Osteoblast (primary cell): ENCODE measurements at regions not wholly inside any gene's neighbourhood (a gene's known extent, or its start where the extent isn't known, plus 50 kb on each side); places are given as distances from the start of the nearest gene placed in this dataset.

ENCODE experiments used
- DNase-seq: peaks from one replicate; pipeline ENCODE4 v3.0.0; 2011; ENCODE audit warnings: low spot score, mixed read lengths; ENCODE audit not compliant: insufficient read length; ENCODE audit errors: missing footprints
- H2AFZ ChIP-seq: 2 replicates; pipeline ENCODE4 v1.6.0; 2011; ENCODE audit warnings: mild to moderate bottlenecking, low read length
- H3K27ac ChIP-seq: 2 replicates; pipeline ENCODE4 v1.5.1; 2011; ENCODE audit warnings: mild to moderate bottlenecking, low read depth, low read length, moderate library complexity
- H3K27me3 ChIP-seq: 2 replicates; pipeline ENCODE4 v1.6.0; 2012; ENCODE audit warnings: mild to moderate bottlenecking, control low read depth, inconsistent platforms, low read length, moderate library complexity; ENCODE audit not compliant: insufficient read depth
- H3K36me3 ChIP-seq: 2 replicates; pipeline ENCODE4 v1.5.1; 2011; ENCODE audit warnings: mild to moderate bottlenecking, low read length, control low read depth, moderate library complexity; ENCODE audit not compliant: insufficient read depth
- H3K4me1 ChIP-seq: 2 replicates; pipeline ENCODE4 v1.5.1; 2011; ENCODE audit warnings: mild to moderate bottlenecking, low read length, control low read depth, moderate library complexity; ENCODE audit not compliant: insufficient read depth
- H3K4me2 ChIP-seq: 2 replicates; pipeline ENCODE4 v1.6.0; 2011; ENCODE audit warnings: mild to moderate bottlenecking, low read length; ENCODE audit not compliant: insufficient read depth
- H3K4me3 ChIP-seq: fragments of 200-600 bp; sonication (generic); 3 replicates; pipeline ENCODE4 v1.5.1; 2012; ENCODE audit warnings: mild to moderate bottlenecking, low read length, inconsistent platforms; ENCODE audit not compliant: insufficient read depth
- H3K79me2 ChIP-seq: 2 replicates; pipeline ENCODE4 v1.6.0; 2012; ENCODE audit warnings: mild to moderate bottlenecking, low read length, control low read depth, inconsistent platforms; ENCODE audit not compliant: insufficient read depth
- H3K9me3 ChIP-seq: 2 replicates; pipeline ENCODE4 v1.5.1; 2011; ENCODE audit warnings: low read depth, low read length, control low read depth
- H4K20me1 ChIP-seq: 2 replicates; pipeline ENCODE4 v1.6.0; 2012; ENCODE audit warnings: mild to moderate bottlenecking, low read length, control low read depth; ENCODE audit not compliant: insufficient read depth
- TF ChIP-seq, protein P1 (sequence below): IDR thresholded peaks from 2 replicates; pipeline ENCODE4 v1.5.1; 2011; ENCODE audit warnings: mild to moderate bottlenecking, low read depth, low read length, moderate library complexity; ENCODE audit errors: extremely low read depth

DNA sequence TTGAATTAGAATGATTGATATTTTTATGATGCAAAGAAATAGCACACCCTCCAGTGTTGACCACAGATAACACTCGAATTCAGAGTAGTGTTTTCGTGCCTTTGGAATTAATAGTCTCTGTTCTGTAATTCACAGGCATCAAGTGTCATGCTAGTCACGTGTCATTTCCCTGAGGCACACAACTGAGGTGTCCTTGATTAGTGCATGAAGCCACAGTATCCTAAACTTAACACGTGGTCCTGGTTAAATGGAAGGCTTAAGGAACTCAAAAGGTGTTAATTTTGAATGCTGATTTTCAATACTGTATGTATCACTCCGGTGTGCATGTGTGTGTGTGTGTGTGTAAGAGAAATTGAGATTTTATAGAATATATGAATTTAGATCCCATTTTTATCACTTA is 625.6 kb downstream of the TMEM114 start:
- no peak for DNase-seq
- no peaks in the 10 kb centered on the region for H3K4me1 ChIP-seq

DNA sequence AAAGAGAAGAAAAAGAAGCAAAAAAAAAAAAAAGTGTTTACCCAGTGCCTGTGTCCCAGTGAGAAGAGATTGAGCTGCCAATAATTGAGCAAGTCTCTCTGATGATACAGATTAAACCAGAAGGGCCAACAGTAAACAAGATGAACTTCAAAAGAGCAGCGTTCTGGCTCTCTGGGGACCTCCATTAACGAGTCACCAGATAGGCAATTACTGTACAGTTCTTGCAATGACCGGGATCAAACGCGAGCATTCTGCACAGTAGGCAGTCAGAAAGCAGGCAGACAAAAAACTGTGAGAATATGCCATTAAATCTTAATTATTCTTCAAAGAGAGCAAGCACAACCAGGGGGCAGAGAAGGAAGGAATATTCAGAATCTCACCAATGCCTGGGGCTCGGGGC is 626.1 kb downstream of the TMEM114 start:
- no peak overlapping the region for H3K27ac ChIP-seq
- TF ChIP-seq, protein P1, sequence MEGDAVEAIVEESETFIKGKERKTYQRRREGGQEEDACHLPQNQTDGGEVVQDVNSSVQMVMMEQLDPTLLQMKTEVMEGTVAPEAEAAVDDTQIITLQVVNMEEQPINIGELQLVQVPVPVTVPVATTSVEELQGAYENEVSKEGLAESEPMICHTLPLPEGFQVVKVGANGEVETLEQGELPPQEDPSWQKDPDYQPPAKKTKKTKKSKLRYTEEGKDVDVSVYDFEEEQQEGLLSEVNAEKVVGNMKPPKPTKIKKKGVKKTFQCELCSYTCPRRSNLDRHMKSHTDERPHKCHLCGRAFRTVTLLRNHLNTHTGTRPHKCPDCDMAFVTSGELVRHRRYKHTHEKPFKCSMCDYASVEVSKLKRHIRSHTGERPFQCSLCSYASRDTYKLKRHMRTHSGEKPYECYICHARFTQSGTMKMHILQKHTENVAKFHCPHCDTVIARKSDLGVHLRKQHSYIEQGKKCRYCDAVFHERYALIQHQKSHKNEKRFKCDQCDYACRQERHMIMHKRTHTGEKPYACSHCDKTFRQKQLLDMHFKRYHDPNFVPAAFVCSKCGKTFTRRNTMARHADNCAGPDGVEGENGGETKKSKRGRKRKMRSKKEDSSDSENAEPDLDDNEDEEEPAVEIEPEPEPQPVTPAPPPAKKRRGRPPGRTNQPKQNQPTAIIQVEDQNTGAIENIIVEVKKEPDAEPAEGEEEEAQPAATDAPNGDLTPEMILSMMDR: no peak

More for the DNA sequence above, 625.6 kb downstream of the TMEM114 start:
- Histone ChIP-seq H3K4me2 (no peak overlapping the region), H3K4me3 (no peak overlapping the region), H3K79me2 (no peaks in the 10 kb centered on the region), H3K27ac (no peak overlapping the region), H3K36me3 (no peaks in the 10 kb centered on the region), H4K20me1 (no peaks in the 10 kb centered on the region), H2AFZ (no peak overlapping the region), H3K9me3 (peaks cover 2% of the 10 kb centered on the region), H3K27me3 (no peaks in the 10 kb centered on the region)
- TF ChIP-seq, protein P1: no peak

DNA sequence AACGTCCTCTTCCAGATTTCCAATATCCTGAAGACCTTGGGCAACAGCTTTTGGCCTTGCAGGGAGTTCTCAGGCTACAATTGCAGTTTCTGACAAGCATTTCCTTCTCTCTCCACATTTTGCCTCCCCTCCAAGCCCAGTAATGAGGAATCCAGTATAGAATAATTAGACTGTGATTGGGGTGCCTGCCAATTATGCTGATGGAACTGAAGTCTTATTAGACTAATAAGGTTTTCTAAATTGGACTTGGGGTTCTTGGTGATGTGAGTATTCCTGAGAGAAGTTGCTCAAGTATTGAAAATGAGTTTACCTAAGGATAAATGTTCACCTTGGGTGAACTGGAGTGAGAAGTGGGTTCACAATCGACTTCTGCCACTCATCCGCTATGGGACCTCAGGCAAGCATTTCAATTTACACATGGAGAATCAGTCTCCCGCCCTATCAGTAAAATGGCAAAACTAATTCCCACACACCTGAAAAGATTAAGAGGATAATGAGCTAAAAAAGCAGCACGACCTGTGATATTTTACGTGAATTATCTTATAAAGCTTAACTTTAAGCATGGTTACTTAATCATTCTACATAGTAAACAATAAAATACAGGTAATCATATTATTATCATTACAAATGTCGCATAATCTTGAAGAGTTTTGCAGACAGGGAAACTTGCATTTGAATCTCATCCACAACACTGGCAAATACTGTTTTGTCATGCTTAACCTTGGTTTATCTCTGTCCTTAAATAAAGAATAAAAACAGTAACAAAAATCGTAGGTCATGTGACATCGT is 628.0 kb downstream of the TMEM114 start:
- Histone ChIP-seq H3K4me1 (no peaks in the 10 kb centered on the region), H3K27ac (no peak overlapping the region), H2AFZ (no peak overlapping the region), H3K79me2 (no peaks in the 10 kb centered on the region), H3K4me2 (no peak overlapping the region), H3K9me3 (peaks cover 2% of the 10 kb centered on the region), H3K27me3 (no peaks in the 10 kb centered on the region), H3K36me3 (no peaks in the 10 kb centered on the region), H3K4me3 (no peak overlapping the region), H4K20me1 (no peaks in the 10 kb centered on the region)
- TF ChIP-seq, protein P1: no peak
- no peak for DNase-seq

More for the DNA sequence above, 626.1 kb downstream of the TMEM114 start:
- H3K4me3 ChIP-seq: no peak overlapping the region
- DNase-seq: no peak
- no peaks in the 10 kb centered on the region for H3K36me3 ChIP-seq
- H3K79me2 ChIP-seq: no peaks in the 10 kb centered on the region
- peaks cover 2% of the 10 kb centered on the region for H3K9me3 ChIP-seq
- no peaks in the 10 kb centered on the region for H3K4me1 ChIP-seq
- H3K27me3 ChIP-seq: no peaks in the 10 kb centered on the region
- H2AFZ ChIP-seq: no peak overlapping the region
- no peak overlapping the region for H3K4me2 ChIP-seq
- no peaks in the 10 kb centered on the region for H4K20me1 ChIP-seq

DNA sequence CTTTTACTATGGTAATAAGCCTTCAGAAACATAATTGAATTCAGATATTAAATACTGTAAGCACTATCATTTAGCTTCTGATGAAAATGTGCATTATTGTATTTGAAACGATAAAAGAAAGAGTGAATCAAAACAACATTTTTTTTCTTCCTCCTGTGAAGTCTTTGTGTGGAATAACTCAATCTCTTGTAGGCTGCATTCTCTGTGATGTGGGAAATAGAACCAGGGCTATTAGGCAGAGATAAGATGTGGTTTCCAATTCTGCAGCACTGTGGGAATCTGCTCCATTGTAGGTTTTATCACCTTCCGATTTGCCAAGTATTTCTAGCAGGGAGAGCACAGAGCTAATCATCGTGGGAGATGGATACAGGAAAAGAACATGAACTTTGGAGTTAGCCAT is 624.5 kb downstream of the RBFOX1 start:
- Histone ChIP-seq H3K27me3 (no peaks in the 10 kb centered on the region), H3K27ac (no peak overlapping the region), H2AFZ (no peak overlapping the region), H3K36me3 (no peaks in the 10 kb centered on the region), H3K79me2 (no peaks in the 10 kb centered on the region), H3K4me2 (no peak overlapping the region), H4K20me1 (no peaks in the 10 kb centered on the region), H3K4me1 (no peaks in the 10 kb centered on the region), H3K9me3 (peaks cover 4% of the 10 kb centered on the region), H3K4me3 (no peak overlapping the region)
- TF ChIP-seq, protein P1: no peak
- DNase-seq: no peak
